ENCODE measurements at regions not wholly inside any gene's neighbourhood (a gene's known extent, or its start where the extent isn't known, plus 50 kb on each side); places are given as distances from the start of the nearest gene placed in this dataset.

DNA sequence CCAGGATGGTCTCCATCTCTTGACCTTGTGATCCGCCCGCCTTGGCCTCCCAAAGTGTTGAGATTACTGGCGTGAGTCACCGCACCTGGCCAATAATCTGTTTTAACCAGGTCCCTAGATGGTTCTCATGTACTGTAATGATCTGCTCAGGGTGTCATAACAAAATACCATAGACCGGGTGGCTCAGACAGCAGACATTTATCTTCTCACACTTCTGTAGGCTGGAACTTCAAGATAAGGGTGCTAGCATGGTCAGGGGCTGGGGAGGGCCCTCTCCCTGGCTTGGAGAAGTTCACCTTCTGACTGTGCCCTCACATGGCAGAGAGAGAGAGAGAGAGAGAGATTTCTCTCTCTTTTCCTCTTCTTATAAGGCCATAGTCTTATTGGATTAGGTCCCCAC is 279.4 kb upstream of the LYZL1 start (continued):
- TF ChIP-seq, protein P1, sequence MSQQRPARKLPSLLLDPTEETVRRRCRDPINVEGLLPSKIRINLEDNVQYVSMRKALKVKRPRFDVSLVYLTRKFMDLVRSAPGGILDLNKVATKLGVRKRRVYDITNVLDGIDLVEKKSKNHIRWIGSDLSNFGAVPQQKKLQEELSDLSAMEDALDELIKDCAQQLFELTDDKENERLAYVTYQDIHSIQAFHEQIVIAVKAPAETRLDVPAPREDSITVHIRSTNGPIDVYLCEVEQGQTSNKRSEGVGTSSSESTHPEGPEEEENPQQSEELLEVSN (IDR thresholded peaks at IDR 0.05; ENCODE audit: borderline replicate concordance in 1 of 2, extremely low read depth in 1 of 2, insufficient read depth in 1 of 2, insufficient read length in 1 of 2, low read depth in 1 of 2, low read length in 1 of 2, poor library complexity in 1 of 2, severe bottlenecking in 1 of 2): no peak
- TF ChIP-seq ZNF408 (CRISPR knock-in tag; IDR thresholded peaks at IDR 0.05; ENCODE audit: low read depth): no peak
- no peak for TF ChIP-seq WHSC1 (IDR thresholded peaks at IDR 0.05; ENCODE audit: low read length)
- TF ChIP-seq, protein P2, sequence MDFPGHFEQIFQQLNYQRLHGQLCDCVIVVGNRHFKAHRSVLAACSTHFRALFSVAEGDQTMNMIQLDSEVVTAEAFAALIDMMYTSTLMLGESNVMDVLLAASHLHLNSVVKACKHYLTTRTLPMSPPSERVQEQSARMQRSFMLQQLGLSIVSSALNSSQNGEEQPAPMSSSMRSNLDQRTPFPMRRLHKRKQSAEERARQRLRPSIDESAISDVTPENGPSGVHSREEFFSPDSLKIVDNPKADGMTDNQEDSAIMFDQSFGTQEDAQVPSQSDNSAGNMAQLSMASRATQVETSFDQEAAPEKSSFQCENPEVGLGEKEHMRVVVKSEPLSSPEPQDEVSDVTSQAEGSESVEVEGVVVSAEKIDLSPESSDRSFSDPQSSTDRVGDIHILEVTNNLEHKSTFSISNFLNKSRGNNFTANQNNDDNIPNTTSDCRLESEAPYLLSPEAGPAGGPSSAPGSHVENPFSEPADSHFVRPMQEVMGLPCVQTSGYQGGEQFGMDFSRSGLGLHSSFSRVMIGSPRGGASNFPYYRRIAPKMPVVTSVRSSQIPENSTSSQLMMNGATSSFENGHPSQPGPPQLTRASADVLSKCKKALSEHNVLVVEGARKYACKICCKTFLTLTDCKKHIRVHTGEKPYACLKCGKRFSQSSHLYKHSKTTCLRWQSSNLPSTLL (IDR thresholded peaks at IDR 0.05): no peak
- TF ChIP-seq MAFF (IDR thresholded peaks at IDR 0.05; ENCODE audit: low read length): no peak
- TF ChIP-seq ZNF174 (CRISPR knock-in tag; IDR thresholded peaks at IDR 0.05): no peak
- TF ChIP-seq, protein P3, sequence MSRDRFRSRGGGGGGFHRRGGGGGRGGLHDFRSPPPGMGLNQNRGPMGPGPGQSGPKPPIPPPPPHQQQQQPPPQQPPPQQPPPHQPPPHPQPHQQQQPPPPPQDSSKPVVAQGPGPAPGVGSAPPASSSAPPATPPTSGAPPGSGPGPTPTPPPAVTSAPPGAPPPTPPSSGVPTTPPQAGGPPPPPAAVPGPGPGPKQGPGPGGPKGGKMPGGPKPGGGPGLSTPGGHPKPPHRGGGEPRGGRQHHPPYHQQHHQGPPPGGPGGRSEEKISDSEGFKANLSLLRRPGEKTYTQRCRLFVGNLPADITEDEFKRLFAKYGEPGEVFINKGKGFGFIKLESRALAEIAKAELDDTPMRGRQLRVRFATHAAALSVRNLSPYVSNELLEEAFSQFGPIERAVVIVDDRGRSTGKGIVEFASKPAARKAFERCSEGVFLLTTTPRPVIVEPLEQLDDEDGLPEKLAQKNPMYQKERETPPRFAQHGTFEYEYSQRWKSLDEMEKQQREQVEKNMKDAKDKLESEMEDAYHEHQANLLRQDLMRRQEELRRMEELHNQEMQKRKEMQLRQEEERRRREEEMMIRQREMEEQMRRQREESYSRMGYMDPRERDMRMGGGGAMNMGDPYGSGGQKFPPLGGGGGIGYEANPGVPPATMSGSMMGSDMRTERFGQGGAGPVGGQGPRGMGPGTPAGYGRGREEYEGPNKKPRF (IDR thresholded peaks at IDR 0.05; ENCODE audit: low read depth, low read length): no peak
- no peak for TF ChIP-seq PHTF2 (CRISPR knock-in tag; IDR thresholded peaks at IDR 0.05)
- TF ChIP-seq SAP30 (IDR thresholded peaks at IDR 0.05; ENCODE audit: borderline replicate concordance, insufficient read depth, low read depth, low read length, poor library complexity, severe bottlenecking): no peak
- TF ChIP-seq, protein P4, sequence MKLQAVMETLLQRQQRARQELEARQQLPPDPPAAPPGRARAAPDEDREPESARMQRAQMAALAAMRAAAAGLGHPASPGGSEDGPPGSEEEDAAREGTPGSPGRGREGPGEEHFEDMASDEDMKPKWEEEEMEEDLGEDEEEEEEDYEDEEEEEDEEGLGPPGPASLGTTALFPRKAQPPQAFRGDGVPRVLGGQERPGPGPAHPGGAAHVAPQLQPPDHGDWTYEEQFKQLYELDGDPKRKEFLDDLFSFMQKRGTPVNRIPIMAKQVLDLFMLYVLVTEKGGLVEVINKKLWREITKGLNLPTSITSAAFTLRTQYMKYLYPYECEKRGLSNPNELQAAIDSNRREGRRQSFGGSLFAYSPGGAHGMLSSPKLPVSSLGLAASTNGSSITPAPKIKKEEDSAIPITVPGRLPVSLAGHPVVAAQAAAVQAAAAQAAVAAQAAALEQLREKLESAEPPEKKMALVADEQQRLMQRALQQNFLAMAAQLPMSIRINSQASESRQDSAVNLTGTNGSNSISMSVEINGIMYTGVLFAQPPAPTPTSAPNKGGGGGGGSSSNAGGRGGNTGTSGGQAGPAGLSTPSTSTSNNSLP (IDR thresholded peaks at IDR 0.05; ENCODE audit: borderline replicate concordance, low read depth, low read length): no peak
- no peak for TF ChIP-seq ZNF224 (CRISPR knock-in tag; IDR thresholded peaks at IDR 0.05)
- no peak for TF ChIP-seq ZNF445 (CRISPR knock-in tag; IDR thresholded peaks at IDR 0.05; ENCODE audit: low read depth)
- TF ChIP-seq, protein P5, sequence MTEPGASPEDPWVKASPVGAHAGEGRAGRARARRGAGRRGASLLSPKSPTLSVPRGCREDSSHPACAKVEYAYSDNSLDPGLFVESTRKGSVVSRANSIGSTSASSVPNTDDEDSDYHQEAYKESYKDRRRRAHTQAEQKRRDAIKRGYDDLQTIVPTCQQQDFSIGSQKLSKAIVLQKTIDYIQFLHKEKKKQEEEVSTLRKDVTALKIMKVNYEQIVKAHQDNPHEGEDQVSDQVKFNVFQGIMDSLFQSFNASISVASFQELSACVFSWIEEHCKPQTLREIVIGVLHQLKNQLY (CRISPR knock-in tag; conservative IDR thresholded peaks at IDR 0.05): no peak
- TF ChIP-seq, protein P6, sequence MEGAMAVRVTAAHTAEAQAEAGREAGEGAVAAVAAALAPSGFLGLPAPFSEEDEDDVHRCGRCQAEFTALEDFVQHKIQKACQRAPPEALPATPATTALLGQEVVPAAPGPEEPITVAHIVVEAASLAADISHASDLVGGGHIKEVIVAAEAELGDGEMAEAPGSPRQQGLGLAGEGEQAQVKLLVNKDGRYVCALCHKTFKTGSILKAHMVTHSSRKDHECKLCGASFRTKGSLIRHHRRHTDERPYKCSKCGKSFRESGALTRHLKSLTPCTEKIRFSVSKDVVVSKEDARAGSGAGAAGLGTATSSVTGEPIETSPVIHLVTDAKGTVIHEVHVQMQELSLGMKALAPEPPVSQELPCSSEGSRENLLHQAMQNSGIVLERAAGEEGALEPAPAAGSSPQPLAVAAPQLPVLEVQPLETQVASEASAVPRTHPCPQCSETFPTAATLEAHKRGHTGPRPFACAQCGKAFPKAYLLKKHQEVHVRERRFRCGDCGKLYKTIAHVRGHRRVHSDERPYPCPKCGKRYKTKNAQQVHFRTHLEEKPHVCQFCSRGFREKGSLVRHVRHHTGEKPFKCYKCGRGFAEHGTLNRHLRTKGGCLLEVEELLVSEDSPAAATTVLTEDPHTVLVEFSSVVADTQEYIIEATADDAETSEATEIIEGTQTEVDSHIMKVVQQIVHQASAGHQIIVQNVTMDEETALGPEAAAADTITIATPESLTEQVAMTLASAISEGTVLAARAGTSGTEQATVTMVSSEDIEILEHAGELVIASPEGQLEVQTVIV (CRISPR knock-in tag; IDR thresholded peaks at IDR 0.05; ENCODE audit: borderline replicate concordance): no peak
- TF ChIP-seq FOSL1 (tag; conservative IDR thresholded peaks at IDR 0.05): peak; percentile 97
- no peak for TF ChIP-seq POLR3G (IDR thresholded peaks at IDR 0.05; ENCODE audit: extremely low read depth, insufficient read length, insufficient replicate concordance)
- no peak for TF ChIP-seq ELF2 (CRISPR knock-in tag; IDR thresholded peaks at IDR 0.05)
- TF ChIP-seq JUNB (CRISPR knock-in tag; conservative IDR thresholded peaks at IDR 0.05): peak; percentile 60; the same call in 1 of the 2 replicates
